NOMO-1 treated with DMSO at 0.1 percent for 48 hours (cell line): ENCODE measurements at regions not wholly inside any gene's neighbourhood (a gene's known extent, or its start where the extent isn't known, plus 50 kb on each side); places are given as distances from the start of the nearest gene placed in this dataset.
"Not testable (repeated sequence)": the region's sequence is repeated elsewhere in the genome, so short reads cannot be mapped to it uniquely, and the experiment has no call there.

Source experiments
- DNase-seq: peaks from one replicate; lab custom pipeline; 2025; ENCODE audit not compliant: unreplicated experiment; lab: John Stamatoyannopoulos, UW

- not testable (repeated sequence) for DNase-seq
Measured at GRCh38 chr7:34577934-34578333, 80.1 kb upstream of the NPSR1 start.

- DNase-seq: not testable (repeated sequence)
Measured at GRCh38 chr7:34581698-34582097, 76.3 kb upstream of the NPSR1 start.

GRCh38 chr7:34584526-34584925 is 73.5 kb upstream of the NPSR1 start:
- DNase-seq: no peak

GRCh38 chr7:34596887-34597286 is 61.1 kb upstream of the NPSR1 start:
- peak; percentile 36 for DNase-seq

- no peak for DNase-seq
Measured at GRCh38 chr7:34603711-34604444, 54.1 kb upstream of the NPSR1 start.
